ENCODE measurements at regions not wholly inside any gene's neighbourhood (a gene's known extent, or its start where the extent isn't known, plus 50 kb on each side); places are given as distances from the start of the nearest gene placed in this dataset.

DNA sequence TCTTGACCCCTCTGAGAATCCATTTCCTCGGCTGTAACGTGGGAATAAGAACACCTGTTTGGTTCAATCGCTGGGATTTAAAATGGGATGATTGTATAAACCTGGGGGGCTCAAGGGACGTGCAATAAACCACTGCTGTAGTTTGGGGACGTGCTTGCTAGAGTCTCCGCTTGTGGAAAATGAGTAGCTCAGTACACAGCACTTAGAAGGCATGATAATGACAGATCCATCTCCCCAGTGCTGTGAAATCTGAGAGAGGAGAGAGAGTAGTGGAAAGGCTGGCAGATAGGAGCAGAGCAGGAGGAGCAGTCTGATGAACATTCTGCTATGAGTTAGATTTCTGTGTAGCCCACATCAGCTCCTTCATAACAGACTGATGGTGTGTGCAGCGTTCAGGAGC lies 256.5 kb downstream of the MN1 start:
- TF ChIP-seq, protein P1, sequence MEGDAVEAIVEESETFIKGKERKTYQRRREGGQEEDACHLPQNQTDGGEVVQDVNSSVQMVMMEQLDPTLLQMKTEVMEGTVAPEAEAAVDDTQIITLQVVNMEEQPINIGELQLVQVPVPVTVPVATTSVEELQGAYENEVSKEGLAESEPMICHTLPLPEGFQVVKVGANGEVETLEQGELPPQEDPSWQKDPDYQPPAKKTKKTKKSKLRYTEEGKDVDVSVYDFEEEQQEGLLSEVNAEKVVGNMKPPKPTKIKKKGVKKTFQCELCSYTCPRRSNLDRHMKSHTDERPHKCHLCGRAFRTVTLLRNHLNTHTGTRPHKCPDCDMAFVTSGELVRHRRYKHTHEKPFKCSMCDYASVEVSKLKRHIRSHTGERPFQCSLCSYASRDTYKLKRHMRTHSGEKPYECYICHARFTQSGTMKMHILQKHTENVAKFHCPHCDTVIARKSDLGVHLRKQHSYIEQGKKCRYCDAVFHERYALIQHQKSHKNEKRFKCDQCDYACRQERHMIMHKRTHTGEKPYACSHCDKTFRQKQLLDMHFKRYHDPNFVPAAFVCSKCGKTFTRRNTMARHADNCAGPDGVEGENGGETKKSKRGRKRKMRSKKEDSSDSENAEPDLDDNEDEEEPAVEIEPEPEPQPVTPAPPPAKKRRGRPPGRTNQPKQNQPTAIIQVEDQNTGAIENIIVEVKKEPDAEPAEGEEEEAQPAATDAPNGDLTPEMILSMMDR (IDR thresholded peaks at IDR 0.05), result no peak
- Histone ChIP-seq H3K9me3 (no peaks in the 10 kb centered on the region), H3K4me3 (no peak overlapping the region), H3K36me3 (no peaks in the 10 kb centered on the region), H3K27ac (no peak overlapping the region), H3K4me1 (peaks cover 7% of the 10 kb centered on the region), H3K27me3 (peaks cover 4% of the 10 kb centered on the region)
- DNase-seq (no peak), ATAC-seq (no peak)
- intact Hi-C loops (cut with DNase I), result no loop called here

DNA sequence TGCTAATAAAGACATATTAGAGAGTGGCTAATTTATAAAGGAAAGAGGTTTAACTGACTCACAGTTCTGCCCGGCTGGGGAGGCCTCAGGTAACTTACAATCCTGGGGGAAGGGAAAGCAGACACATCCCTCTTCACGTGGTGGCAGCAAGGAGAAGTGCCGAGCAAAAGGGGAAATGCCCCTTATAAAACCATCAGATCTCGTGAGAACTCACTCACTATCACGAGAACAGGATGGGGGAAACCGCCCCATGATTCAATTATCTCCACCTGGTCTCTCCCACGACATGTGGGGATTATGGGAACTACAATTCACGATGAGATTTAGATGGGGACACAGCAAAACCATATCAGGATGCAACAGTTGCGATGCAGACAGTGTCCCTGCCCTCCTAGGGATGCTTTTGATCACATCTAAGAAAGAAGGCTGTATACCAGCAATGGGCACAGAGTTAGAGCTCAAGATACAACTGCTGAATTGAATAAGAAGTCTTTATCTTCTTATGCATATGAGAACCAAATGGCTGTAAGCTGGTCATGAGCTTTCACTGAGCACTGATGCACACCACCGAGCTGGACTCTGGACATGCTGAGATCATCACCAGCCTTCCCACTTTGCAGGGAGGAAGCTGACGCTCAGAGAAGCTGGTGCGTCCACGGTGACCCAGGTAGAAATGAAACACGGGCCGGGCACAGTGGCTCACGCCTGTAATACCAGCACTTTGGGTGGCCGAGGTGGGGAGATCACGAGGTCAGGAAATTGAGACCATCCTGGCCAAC lies 255.2 kb downstream of the MN1 start:
- intact Hi-C loops (cut with DNase I), result no loop called here
- no peak overlapping the region for H3K4me3 ChIP-seq
- TF ChIP-seq, protein P1 (IDR thresholded peaks at IDR 0.05), result no peak
- DNase-seq (no peak), ATAC-seq (no peak)
- H3K36me3 ChIP-seq, result no peaks in the 10 kb centered on the region
- no peak overlapping the region for H3K27ac ChIP-seq
- H3K4me1 ChIP-seq, result no peaks in the 10 kb centered on the region
- H3K27me3 ChIP-seq, result peaks cover 4% of the 10 kb centered on the region
- H3K9me3 ChIP-seq, result no peaks in the 10 kb centered on the region

DNA sequence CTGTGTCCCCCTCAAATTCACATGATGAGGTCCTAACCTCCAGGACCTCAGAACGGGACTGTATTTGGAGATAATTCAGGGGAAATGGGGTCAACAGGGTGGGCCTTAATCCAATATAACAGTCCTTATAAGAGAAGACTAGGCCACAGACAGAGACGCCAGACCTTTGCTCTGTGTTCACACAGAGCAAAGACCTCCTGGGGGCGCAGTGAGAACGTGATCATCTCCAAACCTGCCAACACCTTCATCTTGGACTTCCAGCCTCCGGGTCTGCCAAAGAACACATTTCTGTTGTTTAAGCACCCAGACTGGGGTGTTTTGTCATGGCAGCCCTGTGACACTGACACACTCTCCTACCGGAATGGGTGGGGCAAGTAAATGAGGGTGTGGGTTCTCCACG lies 250.2 kb downstream of the MN1 start:
- H3K36me3 ChIP-seq, result no peaks in the 10 kb centered on the region
- no peak for ATAC-seq
- no peaks in the 10 kb centered on the region for H3K4me1 ChIP-seq
- H3K9me3 ChIP-seq, result no peaks in the 10 kb centered on the region
- H3K27ac ChIP-seq, result no peak overlapping the region
- intact Hi-C loops (cut with DNase I), result no loop called here
- TF ChIP-seq, protein P1 (IDR thresholded peaks at IDR 0.05), result no peak
- no peak overlapping the region for H3K4me3 ChIP-seq
- DNase-seq, result no peak
- H3K27me3 ChIP-seq, result peaks cover 4% of the 10 kb centered on the region

DNA sequence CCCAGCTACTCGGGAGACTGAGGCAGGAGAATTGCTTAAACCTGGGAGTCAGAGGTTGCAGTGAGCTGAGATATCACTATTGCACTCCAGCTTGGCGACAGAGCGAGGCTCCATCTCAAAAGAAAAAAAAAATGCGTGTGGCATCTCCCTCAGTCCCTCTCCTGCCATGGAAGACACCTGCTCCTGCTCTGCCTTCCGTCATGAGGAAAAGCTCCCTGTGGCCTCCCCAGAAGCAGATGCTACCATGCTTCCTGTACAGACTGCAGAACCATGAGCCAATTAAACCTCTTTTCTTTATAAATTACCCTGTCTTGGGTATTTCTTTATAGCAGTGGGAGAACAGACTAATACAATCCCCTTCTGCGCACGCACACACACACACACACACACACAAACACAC lies 249.4 kb downstream of the MN1 start:
- ATAC-seq (no peak), DNase-seq (no peak)
- no peak overlapping the region for H3K4me3 ChIP-seq
- no peaks in the 10 kb centered on the region for H3K9me3 ChIP-seq
- H3K4me1 ChIP-seq, result no peaks in the 10 kb centered on the region
- no peaks in the 10 kb centered on the region for H3K36me3 ChIP-seq
- no peaks in the 10 kb centered on the region for H3K27me3 ChIP-seq
- intact Hi-C loops (cut with DNase I), result no loop called here
- TF ChIP-seq, protein P1 (IDR thresholded peaks at IDR 0.05), result no peak
- no peak overlapping the region for H3K27ac ChIP-seq

DNA sequence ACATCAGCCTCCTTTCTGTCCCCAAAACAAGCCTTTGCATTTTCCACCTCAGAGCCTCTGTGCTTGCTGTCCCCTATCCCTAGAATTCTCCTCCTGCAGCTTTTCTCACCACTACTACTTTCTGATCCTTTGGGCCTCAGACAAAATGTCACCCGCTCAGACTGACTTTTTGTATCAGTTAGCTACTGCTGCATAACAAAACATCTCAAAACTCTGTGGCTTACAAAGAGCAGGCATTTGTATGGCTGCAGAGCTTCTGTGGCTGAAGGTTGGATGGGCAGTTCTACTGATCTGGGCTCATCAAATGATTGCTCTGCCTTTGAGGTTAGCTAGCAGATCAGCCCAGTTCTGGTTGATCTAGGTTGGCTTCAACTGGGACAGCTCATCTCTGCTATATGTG lies 248.7 kb downstream of the MN1 start:
- Histone ChIP-seq H3K9me3 (no peaks in the 10 kb centered on the region), H3K4me1 (no peaks in the 10 kb centered on the region), H3K36me3 (no peaks in the 10 kb centered on the region), H3K27me3 (no peaks in the 10 kb centered on the region), H3K27ac (no peak overlapping the region), H3K4me3 (no peak overlapping the region)
- intact Hi-C loops (cut with DNase I), result no loop called here
- TF ChIP-seq, protein P1 (IDR thresholded peaks at IDR 0.05), result no peak
- ATAC-seq (no peak), DNase-seq (no peak)
